ENCODE measurements at regions not wholly inside any gene's neighbourhood (a gene's known extent, or its start where the extent isn't known, plus 50 kb on each side); places are given as distances from the start of the nearest gene placed in this dataset.
"Not testable (repeated sequence)": the region's sequence is repeated elsewhere in the genome, so short reads cannot be mapped to it uniquely, and the experiment has no call there.

- DNase-seq (ENCODE audit: low read depth), result no peak
These were observed 147.9 kb upstream of the FGF13 start for GRCh38 chrX:138859421-138859820.

- peak; percentile 46 for DNase-seq (ENCODE audit: low read depth)
These were observed 147.4 kb upstream of the FGF13 start for GRCh38 chrX:138858951-138859350.

DNA sequence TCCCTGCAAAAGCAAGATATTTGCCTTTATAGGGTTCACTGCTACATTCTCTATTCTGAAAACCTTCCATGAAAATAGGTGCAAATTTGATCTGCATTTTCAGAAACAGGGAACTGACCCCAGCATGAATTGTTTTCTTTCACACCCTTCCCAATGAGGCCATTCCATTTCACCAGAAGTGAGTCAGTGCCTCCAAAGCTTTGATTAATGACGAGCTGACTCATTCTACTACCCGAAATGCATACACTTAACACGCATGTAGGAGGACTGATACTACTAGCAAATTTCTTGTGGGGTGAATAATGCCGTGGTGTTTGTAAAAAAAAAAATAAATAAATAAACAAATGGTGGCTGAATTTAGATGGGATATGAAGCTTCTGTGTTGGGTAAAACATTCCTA, 146.9 kb upstream of the FGF13 start:
- peak; percentile 65 for DNase-seq (ENCODE audit: low read depth)

DNA sequence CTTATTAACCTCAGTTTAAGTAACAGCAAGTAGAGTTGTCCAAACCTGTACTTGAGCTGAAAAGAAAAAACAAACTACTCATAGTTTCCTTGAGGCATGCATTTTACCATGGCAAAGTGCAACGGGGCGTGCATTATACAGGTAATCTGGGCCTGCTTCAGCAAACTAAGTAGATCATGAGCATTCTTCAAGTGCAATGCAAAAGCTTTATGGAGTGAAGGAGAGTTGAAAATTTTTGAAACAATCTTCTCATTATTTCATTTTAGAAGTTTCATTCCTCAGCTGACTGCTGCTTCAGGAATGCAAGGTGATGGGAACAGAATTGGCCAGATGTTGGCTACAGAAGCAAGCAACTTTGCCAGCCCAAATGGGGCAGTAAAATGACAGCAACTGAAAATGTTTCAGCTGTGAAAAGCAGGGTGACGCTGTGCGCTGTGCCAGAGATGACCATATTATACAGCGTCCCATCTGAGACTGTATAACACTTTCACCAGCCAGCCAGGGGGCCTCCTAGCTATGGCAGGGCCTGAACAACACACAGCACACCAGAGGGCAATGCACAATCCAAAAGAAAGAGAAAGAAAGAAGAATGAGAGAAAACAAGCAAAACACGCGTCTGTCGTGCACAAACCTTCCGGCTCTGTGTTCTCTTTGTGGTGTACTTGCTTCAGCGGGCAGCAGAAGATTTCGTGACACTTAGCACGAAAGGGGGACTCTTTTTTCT, 145.5 kb upstream of the FGF13 start:
- DNase-seq (ENCODE audit: low read depth), result no peak

DNA sequence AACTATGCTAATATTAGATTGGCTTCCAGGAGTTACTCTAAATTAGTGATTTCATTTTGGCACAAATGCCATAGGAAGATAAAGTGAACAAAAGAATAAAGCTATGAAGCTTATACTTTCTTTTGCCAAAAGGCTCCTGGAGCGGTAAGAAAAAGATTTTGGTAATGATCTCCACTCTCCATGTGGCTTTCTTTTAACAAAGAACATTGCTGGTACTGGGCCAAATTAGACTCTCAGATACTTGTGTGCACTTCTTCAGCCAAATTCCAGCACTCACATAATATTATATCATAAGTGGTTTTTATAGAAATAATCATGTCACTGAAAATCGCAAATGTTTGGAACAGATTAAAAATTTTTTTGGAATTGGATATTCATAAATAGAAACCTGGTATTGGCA, 142.4 kb upstream of the FGF13 start:
- no peak for DNase-seq (ENCODE audit: low read depth)

- DNase-seq (ENCODE audit: low read depth), result no peak
These were observed 138.0 kb upstream of the FGF13 start for GRCh38 chrX:138849521-138849920.

DNA sequence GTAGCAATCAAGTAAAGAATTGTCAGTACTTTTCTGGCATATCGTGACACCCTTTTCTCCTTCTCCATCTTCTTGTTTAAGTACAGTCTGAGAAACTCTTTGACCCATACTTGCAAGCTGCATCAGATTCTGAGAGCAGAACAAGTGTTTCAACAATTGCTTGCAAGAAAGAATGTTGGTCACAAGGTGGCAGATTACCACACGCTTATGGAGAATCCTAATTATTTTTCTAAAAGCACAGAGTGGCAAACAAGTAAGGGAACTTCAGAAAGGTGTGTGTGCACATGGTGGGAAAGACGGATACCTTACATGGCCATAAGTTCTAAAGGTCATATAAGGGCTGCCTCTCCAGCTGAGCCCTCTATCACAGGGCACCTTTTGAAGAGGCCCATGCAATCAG, 136.4 kb upstream of the FGF13 start:
- peak; percentile 47 for DNase-seq (ENCODE audit: low read depth)

GRCh38 chrX:138845786-138846185, 134.3 kb upstream of the FGF13 start:
- DNase-seq (ENCODE audit: low read depth), result no peak

DNA sequence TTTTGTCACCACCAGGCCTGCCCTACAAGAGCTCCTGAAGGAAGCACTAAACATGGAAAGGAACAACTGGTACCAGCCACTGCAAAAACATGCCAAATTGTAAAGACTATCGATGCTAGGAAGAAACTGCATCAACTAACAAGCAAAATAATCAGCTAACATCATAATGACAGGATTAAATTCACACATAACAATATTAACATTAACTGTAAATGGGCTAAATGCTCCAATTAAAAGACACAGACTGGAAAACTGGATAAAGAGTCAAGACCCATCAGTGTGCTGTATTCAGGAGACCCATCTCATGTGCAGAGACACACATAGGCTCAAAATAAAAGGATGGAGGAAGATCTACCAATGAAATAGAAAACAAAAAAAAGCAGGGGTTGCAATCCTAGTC, 95.9 kb upstream of the FGF13 start:
- not testable (repeated sequence) for DNase-seq (ENCODE audit: low read depth)

GRCh38 chrX:138794246-138794645, 82.7 kb upstream of the FGF13 start:
- no peak for DNase-seq (ENCODE audit: low read depth)

DNA sequence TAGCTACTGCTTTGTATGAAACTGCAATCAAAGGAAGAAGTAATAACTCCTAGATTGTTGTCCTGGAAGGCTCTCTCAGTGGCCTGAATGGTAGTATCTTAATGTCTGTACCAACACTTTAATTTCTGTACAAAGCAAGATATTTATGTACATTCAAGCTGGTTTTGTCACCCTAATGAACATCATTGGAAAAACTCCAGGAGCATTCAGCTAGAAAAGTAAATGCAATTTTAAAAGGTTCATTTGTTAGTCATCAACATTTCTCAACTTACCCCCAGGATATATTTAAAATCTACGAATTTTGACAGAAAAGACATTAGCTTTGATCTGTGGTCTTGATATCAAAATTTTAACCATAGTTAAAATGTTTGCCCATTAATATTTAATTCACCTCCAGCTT, 80.0 kb upstream of the FGF13 start:
- no peak for DNase-seq (ENCODE audit: low read depth)

GRCh38 chrX:138788771-138789170, 77.3 kb upstream of the FGF13 start:
- no peak for DNase-seq (ENCODE audit: low read depth)

- not testable (repeated sequence) for DNase-seq (ENCODE audit: low read depth)
These were observed 67.0 kb upstream of the FGF13 start for GRCh38 chrX:138778576-138778909.

GRCh38 chrX:138777908-138778575, 66.5 kb upstream of the FGF13 start:
- DNase-seq (ENCODE audit: low read depth), result not testable (repeated sequence)

DNA sequence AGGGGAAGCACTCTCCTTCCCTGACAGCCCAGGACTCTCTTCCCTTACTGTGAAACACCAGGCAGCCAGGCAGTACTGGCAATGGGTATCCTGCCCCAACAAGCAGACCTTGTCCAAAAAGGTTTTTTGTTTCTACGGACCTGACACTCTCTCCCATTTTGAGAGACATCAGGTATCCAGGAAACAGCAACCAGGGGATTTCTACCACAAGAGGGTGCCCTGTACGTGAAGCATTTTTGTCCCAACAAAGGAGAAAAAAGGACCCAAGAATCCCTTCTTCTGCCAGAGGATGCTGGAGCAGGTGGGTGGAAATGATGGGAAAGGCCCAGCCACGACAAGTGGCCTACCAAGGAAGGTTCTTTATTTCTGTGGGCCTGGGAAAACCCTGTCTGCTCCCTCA, 65.7 kb upstream of the FGF13 start:
- DNase-seq (ENCODE audit: low read depth), result no peak

- peak; percentile 41 for DNase-seq (ENCODE audit: low read depth)
These were observed 64.0 kb upstream of the FGF13 start for GRCh38 chrX:138775517-138775916.

DNA sequence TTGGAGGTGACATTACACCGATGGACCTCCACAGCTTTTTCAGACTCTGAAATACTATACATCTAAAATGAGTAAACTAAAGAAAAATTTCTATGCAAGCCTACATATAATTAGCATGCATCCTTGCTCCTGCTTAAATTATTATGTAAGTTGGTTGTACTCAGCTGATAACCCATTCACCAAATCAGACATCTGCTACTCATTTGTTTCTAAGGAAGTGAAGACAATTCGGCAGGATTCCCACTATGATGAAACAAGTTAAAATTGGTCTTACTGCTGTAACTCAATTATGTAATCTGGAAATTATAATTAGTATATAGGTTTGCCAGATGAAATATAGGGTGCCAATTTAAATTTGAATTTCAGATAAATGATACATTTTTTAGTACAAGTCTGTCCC, 59.5 kb upstream of the FGF13 start:
- peak; percentile 4 for DNase-seq (ENCODE audit: low read depth)

- DNase-seq (ENCODE audit: low read depth), result no peak
These were observed 58.4 kb upstream of the FGF13 start for GRCh38 chrX:138769918-138770317.

DNA sequence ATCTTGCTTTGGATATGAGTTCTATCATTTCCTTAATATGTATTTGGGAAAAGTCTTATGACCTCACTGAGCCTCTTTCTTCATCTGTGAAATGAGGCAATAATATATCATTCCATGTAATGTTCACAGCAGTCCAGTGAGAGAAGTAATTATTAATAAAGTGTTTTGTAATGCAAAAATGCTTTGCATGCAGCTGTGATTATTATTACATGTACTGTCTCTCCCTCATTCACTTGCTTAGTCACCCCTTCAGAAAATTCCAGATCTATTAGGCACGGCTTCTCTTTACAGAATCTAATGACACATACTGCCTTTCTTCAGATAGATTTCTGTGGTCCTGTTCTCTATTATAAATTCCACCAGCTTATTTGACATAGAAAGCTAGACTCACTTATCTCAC, 53.5 kb upstream of the FGF13 start:
- peak; percentile 41 for DNase-seq (ENCODE audit: low read depth)

DNA sequence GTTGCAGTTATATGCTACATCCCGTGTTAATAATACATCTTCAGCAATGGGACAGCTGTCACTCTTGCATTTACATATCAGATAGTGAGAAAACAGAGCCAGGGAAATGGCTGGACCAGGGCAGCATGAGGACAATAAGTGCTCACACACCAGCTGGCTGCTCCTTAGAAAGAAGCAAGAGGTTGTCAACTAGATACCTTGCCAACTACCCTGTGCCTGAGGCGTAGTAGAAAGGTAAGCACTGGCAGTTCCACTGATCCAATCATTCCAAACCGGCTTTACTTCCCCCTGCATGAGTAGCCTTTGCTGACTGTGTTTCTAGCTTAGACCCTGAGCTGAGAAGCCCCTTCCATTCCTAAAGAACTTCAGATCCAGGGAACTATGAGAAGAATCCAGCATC, 52.2 kb upstream of the FGF13 start:
- DNase-seq (ENCODE audit: low read depth), result no peak

- no peak for DNase-seq (ENCODE audit: low read depth)
These were observed 49.9 kb upstream of the FGF13 start for GRCh38 chrX:138761380-138761779.
